DND-41 (cell line): ENCODE measurements at regions not wholly inside any gene's neighbourhood (a gene's known extent, or its start where the extent isn't known, plus 50 kb on each side); places are given as distances from the start of the nearest gene placed in this dataset.

Source experiments
- ATAC-seq: fragments of 200-7000 bp; cut with Tn5 transposase; 3 replicates; pipeline ENCODE4 v1.9.1; 2021; ENCODE audit warnings: low read depth; ENCODE audit not compliant: insufficient read depth
- DNase-seq: peaks from one replicate; pipeline ENCODE4 v3.0.0-alpha.2; 2020
- H2AFZ ChIP-seq: 2 replicates; pipeline ENCODE4 v1.6.0; 2012; ENCODE audit warnings: low read depth, low read length
- H3K27ac ChIP-seq: 2 replicates; pipeline ENCODE4 v1.5.1; 2012; ENCODE audit warnings: low read length, inconsistent platforms
- H3K27me3 ChIP-seq: fragments of 200-600 bp; sonication (generic); 2 replicates; pipeline ENCODE4 v1.6.0; 2012; ENCODE audit warnings: low read length, mild to moderate bottlenecking, inconsistent platforms; ENCODE audit not compliant: insufficient read depth, poor library complexity
- H3K36me3 ChIP-seq: 2 replicates; pipeline ENCODE4 v1.5.1; 2012; ENCODE audit warnings: low read length, inconsistent platforms; ENCODE audit not compliant: insufficient read depth
- H3K4me1 ChIP-seq: 2 replicates; pipeline ENCODE4 v1.5.1; 2012; ENCODE audit warnings: mild to moderate bottlenecking, low read length; ENCODE audit not compliant: insufficient read depth
- H3K4me2 ChIP-seq: 2 replicates; pipeline ENCODE4 v1.6.0; 2012; ENCODE audit warnings: mild to moderate bottlenecking, moderate library complexity, low read length, inconsistent platforms; ENCODE audit not compliant: insufficient read depth
- H3K4me3 ChIP-seq, 2 experiments: fragments of 200-600 bp in 1 of 2; shearing (Covaris generic) in 1 of 2; 2 replicates each; pipeline ENCODE4 v1.5.1; 2012 to 2016; ENCODE audit warnings: inconsistent platforms in 2 of 2, low read length in 2 of 2, mild to moderate bottlenecking in 2 of 2, low read depth in 1 of 2, moderate library complexity in 1 of 2
- H3K79me2 ChIP-seq: 2 replicates; pipeline ENCODE4 v1.6.0; 2012; ENCODE audit warnings: low read length, inconsistent platforms; ENCODE audit not compliant: insufficient read depth
- H3K9ac ChIP-seq: 2 replicates; pipeline ENCODE4 v1.6.0; 2012; ENCODE audit warnings: low read depth, mild to moderate bottlenecking, inconsistent platforms, low read length, moderate library complexity
- H3K9me3 ChIP-seq: 2 replicates; pipeline ENCODE4 v1.5.1; 2012; ENCODE audit warnings: low read length, moderate library complexity, mild to moderate bottlenecking, inconsistent platforms; ENCODE audit not compliant: insufficient read depth, severe bottlenecking
- H4K20me1 ChIP-seq: 2 replicates; pipeline ENCODE4 v1.6.0; 2012; ENCODE audit warnings: low read length; ENCODE audit not compliant: insufficient read depth
- EZH2 ChIP-seq: IDR thresholded peaks from 3 replicates; pipeline ENCODE4 v1.6.1; 2012; ENCODE audit warnings: borderline replicate concordance, low read depth, mild to moderate bottlenecking, moderate library complexity, low read length, inconsistent platforms; ENCODE audit not compliant: severe bottlenecking
- TF ChIP-seq, protein P1 (sequence below): IDR thresholded peaks from 2 replicates; pipeline ENCODE4 v1.5.1; 2012; ENCODE audit warnings: borderline replicate concordance, low read length, moderate library complexity, mild to moderate bottlenecking; ENCODE audit not compliant: poor library complexity, severe bottlenecking; ENCODE audit errors: extremely low read depth

DNA sequence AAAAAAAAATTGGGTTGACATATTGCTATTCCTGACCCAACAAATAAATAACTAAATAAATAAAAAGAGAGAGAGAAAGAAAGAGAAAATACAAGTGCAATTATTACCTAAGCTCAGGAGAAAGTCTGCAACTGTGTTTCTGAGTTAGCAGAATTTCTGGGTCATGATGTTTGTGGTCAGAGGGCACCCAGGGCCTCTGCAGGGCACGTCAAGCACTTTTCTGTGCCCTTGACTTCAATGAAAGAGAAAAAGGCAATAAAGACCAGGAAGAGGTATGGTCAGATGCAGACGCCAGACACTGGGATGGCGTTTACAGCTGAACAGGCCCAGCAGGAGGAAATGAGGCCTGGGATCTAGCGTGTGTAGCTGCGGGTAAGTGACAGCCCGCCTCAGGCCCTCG is 160.9 kb upstream of the GDF10 start:
- no peaks in the 10 kb centered on the region for H4K20me1 ChIP-seq
- no peaks in the 10 kb centered on the region for H3K36me3 ChIP-seq
- H3K4me3 ChIP-seq, result no peak overlapping the region
- no peaks in the 10 kb centered on the region for H3K4me1 ChIP-seq
- no peaks in the 10 kb centered on the region for H3K9me3 ChIP-seq
- no peaks in the 10 kb centered on the region for H3K27me3 ChIP-seq
- no peak overlapping the region for H2AFZ ChIP-seq
- no peak overlapping the region for H3K4me2 ChIP-seq
- H3K9ac ChIP-seq, result no peak overlapping the region
- ATAC-seq (no peak), DNase-seq (no peak)
- H3K27ac ChIP-seq, result no peak overlapping the region
- TF ChIP-seq EZH2, result no peak
- TF ChIP-seq, protein P1, sequence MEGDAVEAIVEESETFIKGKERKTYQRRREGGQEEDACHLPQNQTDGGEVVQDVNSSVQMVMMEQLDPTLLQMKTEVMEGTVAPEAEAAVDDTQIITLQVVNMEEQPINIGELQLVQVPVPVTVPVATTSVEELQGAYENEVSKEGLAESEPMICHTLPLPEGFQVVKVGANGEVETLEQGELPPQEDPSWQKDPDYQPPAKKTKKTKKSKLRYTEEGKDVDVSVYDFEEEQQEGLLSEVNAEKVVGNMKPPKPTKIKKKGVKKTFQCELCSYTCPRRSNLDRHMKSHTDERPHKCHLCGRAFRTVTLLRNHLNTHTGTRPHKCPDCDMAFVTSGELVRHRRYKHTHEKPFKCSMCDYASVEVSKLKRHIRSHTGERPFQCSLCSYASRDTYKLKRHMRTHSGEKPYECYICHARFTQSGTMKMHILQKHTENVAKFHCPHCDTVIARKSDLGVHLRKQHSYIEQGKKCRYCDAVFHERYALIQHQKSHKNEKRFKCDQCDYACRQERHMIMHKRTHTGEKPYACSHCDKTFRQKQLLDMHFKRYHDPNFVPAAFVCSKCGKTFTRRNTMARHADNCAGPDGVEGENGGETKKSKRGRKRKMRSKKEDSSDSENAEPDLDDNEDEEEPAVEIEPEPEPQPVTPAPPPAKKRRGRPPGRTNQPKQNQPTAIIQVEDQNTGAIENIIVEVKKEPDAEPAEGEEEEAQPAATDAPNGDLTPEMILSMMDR, result no peak
- no peaks in the 10 kb centered on the region for H3K79me2 ChIP-seq

DNA sequence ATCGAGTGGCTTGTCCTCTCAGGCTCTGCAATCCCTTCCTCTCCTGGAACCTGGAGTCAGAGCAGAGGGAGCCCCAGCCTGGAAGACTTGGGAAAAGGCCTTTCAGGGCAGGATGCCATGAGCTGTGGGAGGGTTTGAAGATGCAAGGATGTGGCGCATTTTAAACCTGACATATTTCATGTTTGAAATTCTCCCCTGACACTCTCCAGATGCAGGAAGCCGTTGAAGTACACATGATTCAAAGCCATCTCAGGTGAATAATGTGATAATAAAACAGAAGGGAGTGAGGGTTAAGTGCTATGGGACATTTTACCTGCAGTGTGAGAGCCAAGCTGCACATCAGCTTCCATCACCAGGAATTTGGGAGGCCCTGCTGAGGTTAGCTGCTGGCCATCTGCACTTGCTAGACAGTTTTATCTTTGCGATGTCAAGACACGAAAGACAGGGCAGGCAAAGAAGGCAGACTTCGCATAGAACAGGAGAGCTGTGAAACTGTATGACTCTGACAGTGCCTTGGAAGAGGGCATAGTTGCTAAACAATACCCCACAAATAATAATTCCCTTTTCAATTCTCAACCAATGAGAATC is 159.1 kb upstream of the GDF10 start:
- Histone ChIP-seq H3K27me3 (no peaks in the 10 kb centered on the region), H3K9me3 (no peaks in the 10 kb centered on the region), H3K9ac (no peak overlapping the region), H3K27ac (no peak overlapping the region), H2AFZ (no peak overlapping the region), H3K4me2 (no peak overlapping the region), H3K4me3 (no peak overlapping the region), H3K4me1 (no peaks in the 10 kb centered on the region), H3K36me3 (no peaks in the 10 kb centered on the region), H3K79me2 (no peaks in the 10 kb centered on the region), H4K20me1 (no peaks in the 10 kb centered on the region)
- TF ChIP-seq, protein P1, result no peak
- no peak for TF ChIP-seq EZH2
- no peak for ATAC-seq
- DNase-seq, result no peak

DNA sequence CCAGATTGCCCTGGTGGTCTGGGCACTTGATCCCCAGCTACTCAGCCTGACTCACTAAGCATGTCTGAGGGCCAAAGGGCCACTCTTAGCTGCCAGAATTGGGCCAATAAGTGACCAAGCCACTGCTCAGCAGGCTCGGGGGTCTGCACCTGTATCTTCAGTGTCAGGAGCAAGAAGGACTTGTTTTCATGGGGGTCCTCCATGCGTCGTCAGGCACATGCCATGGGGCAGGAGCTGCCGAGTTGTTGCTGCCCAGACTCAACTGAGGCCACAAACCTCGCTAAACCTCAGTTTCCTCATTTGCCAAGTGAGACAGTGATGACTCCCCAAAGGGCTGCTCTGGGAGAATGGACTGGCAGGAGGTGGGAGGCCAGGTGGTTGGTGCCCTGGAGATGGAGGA is 158.6 kb upstream of the GDF10 start:
- Histone ChIP-seq H3K79me2 (no peaks in the 10 kb centered on the region), H3K36me3 (no peaks in the 10 kb centered on the region), H3K4me1 (no peaks in the 10 kb centered on the region), H3K27me3 (no peaks in the 10 kb centered on the region), H3K27ac (no peak overlapping the region), H3K9ac (no peak overlapping the region), H3K4me2 (no peak overlapping the region), H4K20me1 (no peaks in the 10 kb centered on the region), H3K4me3 (no peak overlapping the region), H2AFZ (no peak overlapping the region), H3K9me3 (no peaks in the 10 kb centered on the region)
- DNase-seq, result no peak
- no peak for ATAC-seq
- TF ChIP-seq, protein P1, result no peak
- no peak for TF ChIP-seq EZH2

DNA sequence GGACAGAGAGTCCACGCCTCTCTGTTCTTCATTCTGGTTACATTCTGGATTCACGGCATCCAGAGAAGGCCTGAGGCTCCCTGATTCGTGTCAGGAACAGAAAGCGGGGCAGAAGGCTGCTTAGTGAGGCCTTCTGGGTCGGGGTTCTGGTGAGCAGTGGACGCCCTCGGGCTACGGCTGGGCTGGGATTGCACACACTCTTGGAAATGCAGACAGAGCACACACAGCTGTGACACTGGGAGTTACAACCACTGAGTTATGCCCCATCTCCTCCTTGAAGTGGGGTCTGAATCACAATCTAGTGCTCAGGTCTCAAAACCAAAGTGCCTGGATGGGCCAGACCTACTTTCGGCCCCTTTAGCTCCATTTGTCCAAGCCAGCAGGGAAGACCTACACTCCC is 156.9 kb upstream of the GDF10 start:
- no peaks in the 10 kb centered on the region for H3K79me2 ChIP-seq
- DNase-seq (no peak), ATAC-seq (no peak)
- no peak overlapping the region for H3K9ac ChIP-seq
- TF ChIP-seq, protein P1, result no peak
- no peak for TF ChIP-seq EZH2
- H3K4me2 ChIP-seq, result no peak overlapping the region
- H3K9me3 ChIP-seq, result no peaks in the 10 kb centered on the region
- no peaks in the 10 kb centered on the region for H3K4me1 ChIP-seq
- no peaks in the 10 kb centered on the region for H4K20me1 ChIP-seq
- H3K27ac ChIP-seq, result no peak overlapping the region
- no peak overlapping the region for H3K4me3 ChIP-seq
- no peak overlapping the region for H2AFZ ChIP-seq
- no peaks in the 10 kb centered on the region for H3K36me3 ChIP-seq
- H3K27me3 ChIP-seq, result no peaks in the 10 kb centered on the region
